DOHH2 (cell line): ENCODE measurements at regions not wholly inside any gene's neighbourhood (a gene's known extent, or its start where the extent isn't known, plus 50 kb on each side); places are given as distances from the start of the nearest gene placed in this dataset.

Source experiments
- CTCF ChIP-seq: fragments of 200-600 bp; sonication (generic); IDR thresholded peaks from one replicate; pipeline ENCODE4 v1.5.1; 2014; ENCODE audit warnings: antibody characterized with exemption, mild to moderate bottlenecking, low read depth, low read length; ENCODE audit not compliant: poor library complexity, severe bottlenecking
- EZH2phosphoT487 ChIP-seq: fragments of 200-600 bp; sonication (generic); IDR thresholded peaks from 2 replicates; pipeline ENCODE4 v1.6.1; 2017; ENCODE audit warnings: borderline replicate concordance, mild to moderate bottlenecking, antibody characterized with exemption, low read length, moderate library complexity, mixed read lengths

GRCh38 chr1:23611601-23612327 is 52.5 kb upstream of the ID3 start:
- TF ChIP-seq CTCF (no peak), EZH2phosphoT487 (no peak)
